MM.1S (cell line): ENCODE measurements at regions not wholly inside any gene's neighbourhood (a gene's known extent, or its start where the extent isn't known, plus 50 kb on each side); places are given as distances from the start of the nearest gene placed in this dataset.

Source experiments
- DNase-seq: peaks from one replicate; pipeline ENCODE4 v3.0.0-alpha.2; 2015
- H2AFZ ChIP-seq: fragments of 300-600 bp; sonication (generic); 2 replicates; pipeline ENCODE4 v1.6.0; 2016; ENCODE audit warnings: antibody characterized with exemption, low read length
- H3F3A ChIP-seq: fragments of 300-600 bp; sonication (generic); 2 replicates; pipeline ENCODE4 v1.6.1; 2016; ENCODE audit warnings: mild to moderate bottlenecking, antibody characterized with exemption, low read length, moderate library complexity, mixed read lengths; ENCODE audit not compliant: insufficient read depth
- H3K27ac ChIP-seq: fragments of 300-600 bp; sonication (generic); 2 replicates; pipeline ENCODE4 v1.5.1; 2016; ENCODE audit warnings: mild to moderate bottlenecking, low read length
- H3K27me3 ChIP-seq: fragments of 300-600 bp; sonication (generic); replicated peaks from 2 replicates; pipeline ENCODE4 v1.6.0; 2016; ENCODE audit warnings: low read length; ENCODE audit not compliant: insufficient read depth
- H3K36me3 ChIP-seq: fragments of 300-600 bp; sonication (generic); replicated peaks from 2 replicates; pipeline ENCODE4 v1.6.1; 2016; ENCODE audit warnings: mild to moderate bottlenecking, low read length, mixed read lengths; ENCODE audit not compliant: insufficient read depth
- H3K4me1 ChIP-seq: fragments of 300-600 bp; sonication (generic); 2 replicates; pipeline ENCODE4 v1.6.1; 2016; ENCODE audit warnings: low read length, mixed read lengths
- H3K4me2 ChIP-seq: fragments of 300-600 bp; sonication (generic); 2 replicates; pipeline ENCODE4 v1.6.0; 2016; ENCODE audit warnings: low read depth, low read length
- H3K4me3 ChIP-seq: fragments of 300-600 bp; sonication (generic); 2 replicates; pipeline ENCODE4 v1.5.1; 2016; ENCODE audit warnings: low read length, mixed read lengths
- H3K79me2 ChIP-seq: fragments of 300-600 bp; sonication (generic); 2 replicates; pipeline ENCODE4 v1.6.1; 2016; ENCODE audit warnings: mixed run types, low read length, mixed read lengths
- H3K9ac ChIP-seq: fragments of 300-600 bp; sonication (generic); 2 replicates; pipeline ENCODE4 v1.6.1; 2016; ENCODE audit warnings: low read length, mixed read lengths
- H3K9me2 ChIP-seq: fragments of 300-600 bp; sonication (generic); replicated peaks from 2 replicates; pipeline ENCODE4 v1.6.1; 2016; ENCODE audit warnings: mild to moderate bottlenecking, low read length, mixed read lengths; ENCODE audit not compliant: insufficient read depth
- H3K9me3 ChIP-seq: fragments of 300-600 bp; sonication (generic); replicated peaks from 2 replicates; pipeline ENCODE4 v1.6.1; 2016; ENCODE audit warnings: mild to moderate bottlenecking, low read length, mixed read lengths; ENCODE audit not compliant: insufficient read depth
- H4K20me1 ChIP-seq: fragments of 300-600 bp; sonication (generic); 2 replicates; pipeline ENCODE4 v1.6.1; 2016; ENCODE audit warnings: mild to moderate bottlenecking, low read length, moderate library complexity, mixed read lengths; ENCODE audit not compliant: insufficient read depth
- CTCF ChIP-seq: fragments of 300-600 bp; sonication (generic); IDR thresholded peaks from 2 replicates; pipeline ENCODE4 v1.5.1; 2016; ENCODE audit warnings: antibody characterized with exemption, low read length, mixed read lengths
- EZH2 ChIP-seq: fragments of 300-600 bp; sonication (generic); optimal IDR thresholded peaks from 2 replicates; pipeline ENCODE3; 2017; ENCODE audit warnings: low read depth, mild to moderate bottlenecking, antibody characterized with exemption, low read length, mixed read lengths
- EZH2phosphoT487 ChIP-seq: fragments of 300-600 bp; sonication (generic); IDR thresholded peaks from 2 replicates; pipeline ENCODE4 v1.6.1; 2018; ENCODE audit warnings: antibody characterized with exemption, low read length

GRCh38 chr12:75779891-75780496 lies 251.6 kb downstream of the PHLDA1 start:
- H3K4me1 ChIP-seq: peaks cover 12% of the 10 kb centered on the region
- H4K20me1 ChIP-seq: no peaks in the 10 kb centered on the region
- H3K9ac ChIP-seq: no peak overlapping the region
- no peaks in the 10 kb centered on the region for H3K9me3 ChIP-seq
- no peak overlapping the region for H3K4me3 ChIP-seq
- H3K9me2 ChIP-seq: no peaks in the 10 kb centered on the region
- H3F3A ChIP-seq: no peaks in the 10 kb centered on the region
- no peak overlapping the region for H3K4me2 ChIP-seq
- H3K27me3 ChIP-seq: no peaks in the 10 kb centered on the region
- no peak for DNase-seq
- TF ChIP-seq EZH2phosphoT487: no peak
- no peak for TF ChIP-seq EZH2
- TF ChIP-seq CTCF: no peak
- no peak overlapping the region for H3K27ac ChIP-seq
- no peaks in the 10 kb centered on the region for H3K79me2 ChIP-seq
- no peaks in the 10 kb centered on the region for H3K36me3 ChIP-seq
- H2AFZ ChIP-seq: no peak overlapping the region

GRCh38 chr12:75774261-75775052 lies 257.1 kb downstream of the PHLDA1 start:
- Histone ChIP-seq H3K9me2 (no peaks in the 10 kb centered on the region), H3K27me3 (no peaks in the 10 kb centered on the region), H3K4me3 (peak overlapping the region; percentile 25; the same call in 1 of the 2 replicates), H3K9me3 (no peaks in the 10 kb centered on the region), H3K4me1 (peaks cover 23% of the 10 kb centered on the region), H3K79me2 (no peaks in the 10 kb centered on the region), H3F3A (peaks cover 7% of the 10 kb centered on the region; the same call in 1 of the 2 replicates), H2AFZ (peak overlapping the region; percentile 10; the same call in 1 of the 2 replicates), H3K4me2 (peak overlapping the region; percentile 57), H3K27ac (peak overlapping the region; percentile 56; the same call in 1 of the 2 replicates), H3K9ac (peak overlapping the region; percentile 16; the same call in 1 of the 2 replicates), H4K20me1 (no peaks in the 10 kb centered on the region), H3K36me3 (no peaks in the 10 kb centered on the region)
- peak; percentile 59 for DNase-seq
- TF ChIP-seq CTCF: no peak
- TF ChIP-seq EZH2: no peak
- no peak for TF ChIP-seq EZH2phosphoT487

- H3K4me3 ChIP-seq: no peak overlapping the region
- no peak for DNase-seq
- H2AFZ ChIP-seq: no peak overlapping the region
- TF ChIP-seq EZH2 (no peak), CTCF (no peak), EZH2phosphoT487 (no peak)
- H4K20me1 ChIP-seq: no peaks in the 10 kb centered on the region
- H3K4me2 ChIP-seq: peak overlapping the region; percentile 29; the same call in 1 of the 2 replicates
- no peaks in the 10 kb centered on the region for H3K36me3 ChIP-seq
- H3K9me2 ChIP-seq: no peaks in the 10 kb centered on the region
- no peaks in the 10 kb centered on the region for H3K79me2 ChIP-seq
- peak overlapping the region; percentile 14; the same call in 1 of the 2 replicates for H3K27ac ChIP-seq
- no peak overlapping the region for H3K9ac ChIP-seq
- H3K9me3 ChIP-seq: no peaks in the 10 kb centered on the region
- H3F3A ChIP-seq: peaks cover 7% of the 10 kb centered on the region; the same call in 1 of the 2 replicates
- peaks cover 23% of the 10 kb centered on the region for H3K4me1 ChIP-seq
- H3K27me3 ChIP-seq: no peaks in the 10 kb centered on the region
Observed at GRCh38 chr12:75773377-75773776, 258.2 kb downstream of the PHLDA1 start.
